PC-9 (cell line): ENCODE measurements at regions not wholly inside any gene's neighbourhood (a gene's known extent, or its start where the extent isn't known, plus 50 kb on each side); places are given as distances from the start of the nearest gene placed in this dataset.

Source experiments
- BruUV-seq: library from RNA; stranded (reverse); fragments of 400-500 nt; replicated peaks from 2 replicates; lab custom pipeline; 2021; lab: Mats Ljungman, UMichigan
- CTCF ChIA-PET: fragments of 300-600 bp; sonication (Branson Sonifier 250); formaldehyde crosslinking; loops from one replicate; lab custom pipeline; 2022; ENCODE audit warnings: antibody characterized with exemption; lab: Charles Lee
- POLR2A ChIA-PET: fragments of 300-600 bp; sonication (Branson Sonifier 250); formaldehyde crosslinking; loops from one replicate; lab custom pipeline; 2022; ENCODE audit warnings: antibody characterized with exemption; ENCODE audit not compliant: unreplicated experiment; lab: Charles Lee
- DNase-seq, 2 experiments: peaks; one replicate each; pipeline versions ENCODE4 v3.0.0 to v3.0.0-alpha.2; 2015 to 2022; ENCODE audit warnings: mixed read lengths in 1 of 2
- H2AFZ ChIP-seq: fragments of 200-600 bp; sonication (generic); 2 replicates; pipeline ENCODE4 v1.8.1; 2017; ENCODE audit warnings: antibody characterized with exemption
- H3F3A ChIP-seq: fragments of 200-600 bp; sonication (generic); 2 replicates; pipeline ENCODE4 v1.8.1; 2017; ENCODE audit warnings: antibody characterized with exemption, mild to moderate bottlenecking, low read depth; ENCODE audit not compliant: insufficient read depth
- H3K27ac ChIP-seq: fragments of 200-600 bp; sonication (generic); 2 replicates; pipeline ENCODE4 v1.6.1; 2016; ENCODE audit warnings: mixed run types
- H3K27me3 ChIP-seq: fragments of 200-600 bp; sonication (generic); 2 replicates; pipeline ENCODE4 v1.6.1; 2016; ENCODE audit warnings: low read depth, mixed run types; ENCODE audit not compliant: insufficient read depth
- H3K36me3 ChIP-seq: fragments of 200-600 bp; sonication (generic); 2 replicates; pipeline ENCODE4 v1.6.1; 2016; ENCODE audit warnings: low read depth, mixed run types
- H3K4me1 ChIP-seq: fragments of 200-600 bp; sonication (generic); replicated peaks from 2 replicates; pipeline ENCODE4 v1.6.1; 2016; ENCODE audit warnings: mixed run types; ENCODE audit not compliant: insufficient read depth
- H3K4me2 ChIP-seq: fragments of 200-600 bp; sonication (generic); 2 replicates; pipeline ENCODE4 v1.6.1; 2017; ENCODE audit warnings: mixed run types
- H3K4me3 ChIP-seq: fragments of 200-600 bp; sonication (generic); 2 replicates; pipeline ENCODE4 v1.6.1; 2016; ENCODE audit warnings: mixed run types
- H3K79me2 ChIP-seq: fragments of 200-600 bp; sonication (generic); 2 replicates; pipeline ENCODE4 v1.6.1; 2017; ENCODE audit warnings: low read depth, mixed run types
- H3K9me2 ChIP-seq: fragments of 200-600 bp; sonication (generic); 2 replicates; pipeline ENCODE4 v1.8.1; 2017; ENCODE audit warnings: mild to moderate bottlenecking; ENCODE audit not compliant: insufficient read depth
- H3K9me3 ChIP-seq: fragments of 200-600 bp; sonication (generic); 2 replicates; pipeline ENCODE4 v1.8.1; 2016; ENCODE audit warnings: low read depth; ENCODE audit not compliant: insufficient read depth
- H4K20me1 ChIP-seq: fragments of 200-600 bp; sonication (generic); 2 replicates; pipeline ENCODE4 v1.8.1; 2017; ENCODE audit not compliant: insufficient read depth
- CTCF ChIP-seq: fragments of 200-600 bp; sonication (generic); conservative IDR thresholded peaks from 2 replicates; pipeline ENCODE4 v1.6.1; 2017; ENCODE audit warnings: mixed run types, antibody characterized with exemption, mild to moderate bottlenecking, moderate library complexity
- EZH2 ChIP-seq: fragments of 200-600 bp; sonication (generic); IDR thresholded peaks from 2 replicates; pipeline ENCODE4 v1.8.0; 2017; ENCODE audit warnings: antibody characterized with exemption, low read depth
- intact Hi-C: fragments of 100-400 bp; cut with micrococcal nuclease; formaldehyde crosslinking; loops from one replicate; pipeline ENCODE4 v1.10.0; 2022; ENCODE audit not compliant: unreplicated experiment

DNA sequence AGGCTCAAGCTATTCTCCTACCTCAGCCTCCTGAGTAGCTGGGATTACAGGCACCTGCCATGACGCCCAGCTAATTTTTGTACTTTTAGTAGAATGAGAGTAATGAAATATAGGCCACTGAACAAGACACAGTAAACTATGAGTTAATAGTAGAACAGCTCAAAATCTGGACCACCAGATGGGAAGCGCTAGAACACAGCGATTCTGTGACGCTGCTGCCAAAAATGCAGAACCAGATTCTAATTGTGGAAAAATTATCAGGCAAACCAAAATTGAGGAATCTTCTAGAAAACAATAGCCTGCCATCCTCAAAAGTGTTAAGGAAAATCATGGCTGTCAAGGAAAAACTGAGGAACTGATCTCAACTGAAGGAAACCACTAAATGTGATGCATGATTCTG is 111.4 kb upstream of the TIAM1 start:
- H3K9me2 ChIP-seq = no peaks in the 10 kb centered on the region
- no peaks in the 10 kb centered on the region for H3K36me3 ChIP-seq
- H2AFZ ChIP-seq = no peak overlapping the region
- no peaks in the 10 kb centered on the region for H4K20me1 ChIP-seq
- no peaks in the 10 kb centered on the region for H3K9me3 ChIP-seq
- TF ChIP-seq EZH2 (no peak), CTCF (no peak)
- H3K4me2 ChIP-seq = no peak overlapping the region
- H3F3A ChIP-seq = no peaks in the 10 kb centered on the region
- H3K79me2 ChIP-seq = no peaks in the 10 kb centered on the region
- intact Hi-C loops = loop anchor here (10.0 kb wide), 1 partner anchor 111 kb away; the partner anchor contains the start of gene TIAM1
- H3K4me3 ChIP-seq = no peak overlapping the region
- CTCF ChIA-PET = no interaction called here
- H3K27me3 ChIP-seq = no peaks in the 10 kb centered on the region
- no TSS peak for BruUV-seq
- no peak for DNase-seq
- H3K27ac ChIP-seq = no peak overlapping the region
- POLR2A ChIA-PET = no interaction called here
- no peaks in the 10 kb centered on the region for H3K4me1 ChIP-seq

- Histone ChIP-seq H4K20me1 (no peaks in the 10 kb centered on the region), H3K27me3 (no peaks in the 10 kb centered on the region), H3K36me3 (no peaks in the 10 kb centered on the region), H3K27ac (no peak overlapping the region), H3K4me1 (no peaks in the 10 kb centered on the region), H3K9me2 (no peaks in the 10 kb centered on the region), H2AFZ (no peak overlapping the region), H3K79me2 (no peaks in the 10 kb centered on the region), H3K4me2 (no peak overlapping the region), H3F3A (no peaks in the 10 kb centered on the region), H3K4me3 (no peak overlapping the region), H3K9me3 (no peaks in the 10 kb centered on the region)
- POLR2A ChIA-PET = no interaction called here
- intact Hi-C loops = loop anchor here (10.0 kb wide), 1 partner anchor 106 kb away; the partner anchor contains the start of gene TIAM1
- TF ChIP-seq CTCF = no peak
- no peak for TF ChIP-seq EZH2
- no peak for DNase-seq
- BruUV-seq = no TSS peak
- CTCF ChIA-PET = no interaction called here
Observed at GRCh38 chr21:31450980-31451379, 106.9 kb upstream of the TIAM1 start.

DNA sequence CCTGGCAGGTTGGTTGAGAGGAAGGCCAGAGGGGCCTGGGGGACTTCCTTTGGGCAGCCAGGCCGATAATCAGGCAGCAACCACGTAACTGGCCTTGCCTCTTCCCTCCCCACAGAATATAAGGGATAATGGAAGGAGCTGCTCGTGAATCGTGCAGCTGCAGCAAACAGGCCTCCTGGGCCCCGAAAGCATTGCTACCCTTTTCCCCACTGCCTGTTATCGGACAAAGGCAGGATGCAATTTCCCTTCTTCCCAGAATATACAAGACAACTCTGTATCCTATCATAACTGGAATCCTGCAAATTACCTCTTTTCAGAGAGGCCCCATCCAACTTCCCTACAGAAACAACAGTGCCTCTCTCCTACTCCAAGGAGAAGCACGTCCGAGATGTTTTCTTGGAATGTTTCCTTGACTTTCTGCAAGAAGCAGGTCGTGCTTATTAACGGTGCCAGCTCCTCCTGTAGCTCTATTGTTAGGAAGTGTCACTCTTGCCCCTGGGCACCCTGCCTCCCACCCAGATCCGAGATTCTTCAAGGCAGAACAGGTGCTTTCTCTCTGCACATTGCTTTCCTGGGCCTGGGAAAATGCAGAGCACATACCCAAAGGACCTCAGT is 106.0 kb upstream of the TIAM1 start:
- H3K27me3 ChIP-seq = no peaks in the 10 kb centered on the region
- H3K4me1 ChIP-seq = no peaks in the 10 kb centered on the region
- no peak overlapping the region for H2AFZ ChIP-seq
- H3K79me2 ChIP-seq = no peaks in the 10 kb centered on the region
- H3K4me3 ChIP-seq = no peak overlapping the region
- intact Hi-C loops = loop anchor here (10.0 kb wide), 1 partner anchor 105 kb away; the partner anchor contains the start of gene TIAM1
- POLR2A ChIA-PET = no interaction called here
- CTCF ChIA-PET = no interaction called here
- no peak overlapping the region for H3K4me2 ChIP-seq
- BruUV-seq = no TSS peak
- no peak for TF ChIP-seq CTCF
- TF ChIP-seq EZH2 = no peak
- no peaks in the 10 kb centered on the region for H3K9me2 ChIP-seq
- no peak overlapping the region for H3K27ac ChIP-seq
- no peaks in the 10 kb centered on the region for H3K36me3 ChIP-seq
- no peaks in the 10 kb centered on the region for H3F3A ChIP-seq
- DNase-seq = no peak
- H3K9me3 ChIP-seq = no peaks in the 10 kb centered on the region
- no peaks in the 10 kb centered on the region for H4K20me1 ChIP-seq
